Islet of Langerhans (tissue), 1 donor: ENCODE measurements at regions not wholly inside any gene's neighbourhood (a gene's known extent, or its start where the extent isn't known, plus 50 kb on each side); places are given as distances from the start of the nearest gene placed in this dataset.

ENCODE experiments used
- FAIRE-seq: peaks from one replicate; lab custom pipeline; 2011; peaks lifted over from hg19 to GRCh38; lab: Jason Lieb, UNC

- no peak for FAIRE-seq
Measured at GRCh38 chr9:26567976-26568375, 324.6 kb downstream of the CAAP1 start.

GRCh38 chr9:26566141-26566540 is 326.5 kb downstream of the CAAP1 start:
- FAIRE-seq, result no peak

DNA sequence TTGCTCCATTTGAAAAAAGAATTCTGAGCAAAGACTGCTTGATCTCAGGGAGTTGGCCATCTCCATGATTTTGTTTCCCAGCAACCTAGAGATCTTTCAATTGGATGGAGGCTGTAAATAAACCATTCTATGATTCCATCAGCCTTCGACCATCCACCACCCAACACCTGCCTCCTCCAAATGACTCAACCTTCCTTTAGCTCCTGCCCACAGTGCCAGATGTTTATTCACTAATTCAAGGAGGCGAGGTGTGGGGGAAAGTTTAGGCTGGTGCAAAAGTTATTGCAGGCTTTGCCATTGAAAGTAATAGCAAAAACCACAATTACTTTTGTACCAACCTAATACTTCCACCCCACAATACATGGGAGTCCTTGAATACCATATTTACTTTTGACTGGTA is 327.5 kb downstream of the CAAP1 start:
- FAIRE-seq, result no peak

GRCh38 chr9:26562338-26562737 is 330.3 kb downstream of the CAAP1 start:
- FAIRE-seq, result no peak

GRCh38 chr9:26561928-26562327 is 330.7 kb downstream of the CAAP1 start:
- FAIRE-seq, result no peak

- no peak for FAIRE-seq
Measured at GRCh38 chr9:26559506-26559905, 333.1 kb downstream of the CAAP1 start.

DNA sequence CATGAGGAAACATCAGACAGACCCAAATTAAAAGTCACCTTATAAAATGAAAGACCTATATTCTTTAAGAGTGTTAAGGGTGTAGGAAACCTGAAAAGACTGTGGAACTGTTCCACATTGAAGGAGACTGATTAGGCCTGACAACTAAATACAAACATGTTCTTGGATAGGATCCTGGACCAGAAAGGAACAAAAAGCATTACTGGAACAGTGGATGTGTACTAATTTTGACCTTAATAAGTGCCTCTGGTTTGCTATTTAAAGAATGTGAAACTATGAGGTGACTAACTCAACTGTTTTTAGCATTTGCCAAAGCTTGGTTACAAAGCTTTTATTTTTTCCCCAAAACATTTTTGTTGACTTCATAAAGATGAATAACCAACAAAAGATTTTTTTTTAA is 340.6 kb downstream of the CAAP1 start:
- no peak for FAIRE-seq

GRCh38 chr9:26551451-26551850 is 341.2 kb downstream of the CAAP1 start:
- FAIRE-seq, result no peak

GRCh38 chr9:26548781-26549290 is 343.8 kb downstream of the CAAP1 start:
- FAIRE-seq, result no peak

DNA sequence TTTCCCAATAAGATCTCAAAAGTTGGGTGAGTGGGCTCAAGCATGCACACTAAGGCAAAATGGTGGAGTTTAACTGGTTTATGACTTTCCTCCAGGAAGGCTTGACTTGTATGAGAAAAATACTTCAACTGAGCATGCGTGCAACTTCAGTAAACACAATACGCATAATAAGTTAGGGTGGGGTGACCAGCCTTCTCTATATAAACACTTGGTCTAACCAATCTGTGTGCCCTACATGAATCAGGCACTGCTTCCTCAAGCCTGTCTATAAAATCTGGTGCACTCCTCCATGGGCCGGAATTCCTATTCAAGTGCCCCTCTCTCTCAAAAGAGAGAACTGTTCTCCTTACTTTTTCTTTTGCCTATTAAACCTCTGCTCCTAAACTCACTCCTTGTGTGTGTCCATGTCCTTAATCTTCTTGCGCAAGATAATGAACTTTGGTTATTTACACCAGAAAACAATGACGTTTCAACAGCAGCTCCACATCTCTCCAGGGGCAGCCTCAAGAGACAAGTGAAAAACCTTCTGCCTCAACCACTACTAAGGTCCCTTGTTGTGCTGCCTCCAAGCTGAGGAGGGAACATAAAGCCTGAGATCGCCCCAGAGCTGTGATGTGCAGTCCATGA is 352.6 kb downstream of the CAAP1 start:
- no peak for FAIRE-seq

- FAIRE-seq, result no peak
Measured at GRCh38 chr9:26537211-26537610, 355.4 kb downstream of the CAAP1 start.

DNA sequence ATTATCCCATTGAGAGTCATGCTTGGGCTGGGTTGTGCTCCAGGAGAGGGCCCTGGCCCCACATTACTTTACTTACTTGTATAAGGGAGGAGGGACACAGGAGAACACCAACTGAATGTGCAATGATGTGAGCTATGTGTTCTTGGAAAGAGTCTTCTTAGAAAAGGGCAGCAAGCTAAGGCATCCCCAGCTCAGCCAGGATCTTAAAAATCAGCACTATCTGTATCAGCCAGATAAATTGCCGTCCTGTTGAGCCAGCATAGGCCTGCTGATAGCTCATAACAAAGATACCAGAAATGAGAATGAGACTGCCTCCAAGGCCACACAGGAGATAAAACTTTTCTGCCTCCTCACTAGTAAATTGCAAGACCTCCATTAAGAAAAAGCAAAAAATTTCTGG is 357.5 kb downstream of the CAAP1 start:
- no peak for FAIRE-seq

DNA sequence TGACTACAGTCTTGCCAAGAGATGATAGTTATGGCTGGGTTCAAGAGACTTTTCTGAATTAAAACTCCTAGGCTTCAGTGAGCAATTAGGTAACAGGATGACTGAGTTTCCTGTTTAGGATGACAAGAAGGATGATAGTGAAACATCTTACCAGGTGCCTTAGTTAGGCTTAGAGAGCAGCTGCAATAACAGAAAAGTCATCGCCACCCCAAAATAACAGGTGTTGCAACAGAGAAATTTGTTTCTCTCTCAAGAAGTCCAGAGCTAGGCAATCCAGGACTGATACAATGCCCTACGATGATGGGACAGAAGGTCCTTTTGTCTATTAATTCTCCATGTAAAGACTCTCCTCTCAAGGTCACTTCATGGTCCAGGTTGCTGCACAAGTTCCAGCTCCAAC is 361.8 kb downstream of the CAAP1 start:
- FAIRE-seq, result no peak

- no peak for FAIRE-seq
Measured at GRCh38 chr9:26527931-26528330, 364.7 kb downstream of the CAAP1 start.

- no peak for FAIRE-seq
Measured at GRCh38 chr9:26524267-26524666, 368.3 kb downstream of the CAAP1 start.

DNA sequence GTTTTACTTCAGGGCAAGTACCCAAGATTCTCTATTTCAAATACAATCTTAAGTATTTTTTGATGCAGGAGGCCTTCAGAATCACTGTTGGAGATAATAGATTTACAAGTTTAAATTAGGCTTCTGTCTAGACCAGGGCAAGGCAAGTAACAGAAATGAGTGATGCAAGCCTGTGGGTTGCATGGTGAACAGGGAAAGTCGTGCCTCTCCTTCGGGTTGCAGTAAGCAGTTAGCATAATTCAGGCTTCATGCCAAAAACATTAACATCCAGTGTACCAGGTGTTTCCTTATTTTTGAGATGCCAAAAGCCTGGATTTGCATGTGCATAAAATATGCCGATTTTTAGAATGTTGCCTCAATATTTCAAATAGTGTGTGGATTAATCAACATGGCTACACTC is 369.0 kb downstream of the CAAP1 start:
- FAIRE-seq, result no peak

GRCh38 chr9:26520141-26520540 is 372.5 kb downstream of the CAAP1 start:
- FAIRE-seq, result no peak

DNA sequence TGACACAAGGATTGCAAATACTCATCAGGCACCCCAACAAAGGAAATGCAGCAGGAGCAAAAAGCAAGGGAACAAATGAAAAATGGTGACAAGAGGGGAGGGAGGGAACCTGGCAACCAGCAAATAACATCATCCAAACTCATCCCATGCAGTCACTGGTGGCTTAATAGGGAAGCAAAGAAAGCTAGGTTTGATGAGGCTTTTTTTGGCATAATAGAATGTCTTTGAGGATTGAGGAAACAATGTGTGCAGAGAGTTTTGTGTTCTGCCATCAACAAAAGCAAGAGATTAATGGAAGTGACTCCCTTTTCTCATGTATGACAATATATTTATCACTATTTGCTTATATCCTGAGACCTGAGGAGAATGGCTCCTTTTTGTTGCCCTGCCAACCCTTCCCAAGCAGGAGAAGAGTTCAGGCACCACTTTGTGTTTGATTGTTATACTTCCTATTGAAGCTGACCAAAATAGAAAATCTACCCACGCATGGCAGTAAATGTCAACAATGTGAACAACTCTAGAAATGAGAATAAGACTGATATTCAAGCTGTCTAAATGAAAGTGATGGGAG is 375.7 kb downstream of the CAAP1 start:
- no peak for FAIRE-seq

DNA sequence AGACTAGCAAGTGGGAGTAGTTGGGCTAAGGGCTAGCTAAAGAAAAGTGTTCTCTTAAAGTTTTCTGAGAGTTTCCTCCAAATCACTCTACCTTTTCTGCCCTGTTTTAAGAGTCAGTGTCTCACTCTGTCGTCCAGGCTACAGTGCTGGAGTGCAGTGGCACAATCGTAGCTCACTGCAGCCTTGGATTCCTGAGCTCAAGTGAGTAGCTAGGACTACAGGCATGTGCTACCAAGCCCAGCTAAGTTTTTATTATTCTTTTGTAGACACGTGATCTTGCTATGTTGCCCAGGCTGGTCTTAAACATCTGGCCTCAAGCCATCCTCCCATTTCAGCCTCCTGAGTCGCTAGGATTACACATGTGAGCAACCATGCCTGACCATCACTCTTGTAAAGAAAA is 378.9 kb downstream of the CAAP1 start:
- no peak for FAIRE-seq

- FAIRE-seq, result no peak
Measured at GRCh38 chr9:26510137-26510536, 382.5 kb downstream of the CAAP1 start.

DNA sequence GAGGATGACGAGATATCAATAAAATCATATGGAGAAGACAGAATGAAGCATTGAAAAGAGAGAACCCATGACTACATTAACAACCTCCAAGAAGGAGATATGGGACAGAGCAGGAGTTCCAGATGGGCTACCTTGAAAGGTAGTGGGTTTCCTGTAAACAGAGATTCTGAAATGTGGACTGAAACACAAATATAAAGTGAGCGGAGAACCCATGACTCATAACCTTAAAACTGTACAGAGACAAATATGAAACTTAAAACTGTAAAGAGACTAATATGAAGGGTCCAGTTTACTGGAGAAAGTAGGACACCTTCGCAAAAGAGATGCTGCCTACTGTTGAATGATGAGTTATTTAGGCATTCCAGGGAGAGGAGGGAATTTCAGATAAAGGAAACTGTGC is 383.7 kb downstream of the CAAP1 start:
- FAIRE-seq, result no peak

GRCh38 chr9:26504057-26504456 is 388.5 kb downstream of the CAAP1 start:
- no peak for FAIRE-seq

- no peak for FAIRE-seq
Measured at GRCh38 chr9:26502311-26502710, 390.3 kb downstream of the CAAP1 start.

GRCh38 chr9:26500471-26500870 is 392.1 kb downstream of the CAAP1 start:
- no peak for FAIRE-seq
